ENCODE measurements at regions not wholly inside any gene's neighbourhood (a gene's known extent, or its start where the extent isn't known, plus 50 kb on each side); places are given as distances from the start of the nearest gene placed in this dataset.

DNA sequence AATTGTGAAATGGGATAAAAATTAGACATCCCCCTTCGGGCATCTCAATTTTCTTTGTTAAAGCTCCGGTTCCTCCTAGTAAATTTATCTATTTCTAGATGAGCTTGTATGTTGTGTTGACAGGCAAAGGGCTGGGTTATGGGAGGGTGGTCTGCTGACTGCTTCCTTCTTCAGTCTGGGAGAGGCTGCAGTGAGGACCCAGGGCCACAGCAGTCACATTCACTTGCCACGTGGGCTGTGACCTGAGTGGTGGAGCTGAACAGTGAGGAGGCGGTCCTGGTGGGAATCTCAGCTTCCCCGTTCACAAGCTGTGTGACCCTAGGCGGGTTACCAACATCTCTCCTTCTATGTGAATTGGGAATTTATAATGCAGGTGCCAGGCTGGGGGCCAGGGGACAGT is 57.5 kb upstream of the RXRA start:
- no peaks in the 10 kb centered on the region for H3K9me3 Mint-ChIP-seq
- POLR2A ChIA-PET = no interaction called here
- no peak overlapping the region for H3K27ac Mint-ChIP-seq

GRCh38 chr9:134271338-134272301 is 54.6 kb upstream of the RXRA start:
- H3K27me3 Mint-ChIP-seq = peaks cover 13% of the 10 kb centered on the region
- no peak overlapping the region for H3K4me3 Mint-ChIP-seq
- Histone ChIP-seq H3K27me3 (ENCODE audit: control insufficient read depth in 1 of 2, insufficient read depth in 2 of 2, low read length in 2 of 2) (peaks cover 4 to 5% of the 10 kb centered on the region in 2 experiments), H3K27ac (ENCODE audit: low read depth in 1 of 2, low read length in 2 of 2) (no peak overlapping the region), H3K4me1 (ENCODE audit: insufficient read depth, low read length) (peaks cover 3% of the 10 kb centered on the region), H3K36me3 (ENCODE audit: insufficient read depth, low read length) (no peaks in the 10 kb centered on the region), H3K4me3 (ENCODE audit: low read length) (no peak overlapping the region), H3K9me3 (ENCODE audit: control insufficient read depth in 1 of 2, insufficient read depth in 1 of 2, low read length in 2 of 2) (peaks cover 0 to 19% of the 10 kb centered on the region in 2 experiments)
- ATAC-seq (ENCODE audit: poor library complexity) (no peak), DNase-seq (no peak)
- intact Hi-C loops (cut with DNase I, micrococcal nuclease) = no loop called here
- H3K36me3 Mint-ChIP-seq (ENCODE audit: low read depth) = no peaks in the 10 kb centered on the region
- no peaks in the 10 kb centered on the region for H3K9me3 Mint-ChIP-seq
- no peak overlapping the region for H3K27ac Mint-ChIP-seq
- no peak for TF ChIP-seq CTCF (IDR thresholded peaks at IDR 0.05)
- no peaks in the 10 kb centered on the region for H3K4me1 Mint-ChIP-seq (ENCODE audit: low read depth)
- ChIA-PET CTCF (no interaction called here), POLR2A (no interaction called here)

More for the DNA sequence above, 57.5 kb upstream of the RXRA start:
- intact Hi-C loops (cut with DNase I, micrococcal nuclease) = no loop called here
- H3K4me3 Mint-ChIP-seq = no peak overlapping the region
- Histone ChIP-seq H3K27ac (ENCODE audit: low read depth in 1 of 2, low read length in 2 of 2) (no peak overlapping the region), H3K27me3 (ENCODE audit: control insufficient read depth in 1 of 2, insufficient read depth in 2 of 2, low read length in 2 of 2) (peaks cover 8 to 11% of the 10 kb centered on the region in 2 experiments), H3K4me1 (ENCODE audit: insufficient read depth, low read length) (peaks cover 3% of the 10 kb centered on the region), H3K36me3 (ENCODE audit: insufficient read depth, low read length) (no peaks in the 10 kb centered on the region), H3K4me3 (ENCODE audit: low read length) (no peak overlapping the region), H3K9me3 (ENCODE audit: control insufficient read depth in 1 of 2, insufficient read depth in 1 of 2, low read length in 2 of 2) (peaks cover 0 to 22% of the 10 kb centered on the region in 2 experiments)
- no peaks in the 10 kb centered on the region for H3K36me3 Mint-ChIP-seq (ENCODE audit: low read depth)
- ATAC-seq (ENCODE audit: poor library complexity) = no peak
- CTCF ChIA-PET = no interaction called here
- DNase-seq = no peak
- H3K27me3 Mint-ChIP-seq = peaks cover 26% of the 10 kb centered on the region
- TF ChIP-seq CTCF (IDR thresholded peaks at IDR 0.05) = no peak
- H3K4me1 Mint-ChIP-seq (ENCODE audit: low read depth) = no peaks in the 10 kb centered on the region

DNA sequence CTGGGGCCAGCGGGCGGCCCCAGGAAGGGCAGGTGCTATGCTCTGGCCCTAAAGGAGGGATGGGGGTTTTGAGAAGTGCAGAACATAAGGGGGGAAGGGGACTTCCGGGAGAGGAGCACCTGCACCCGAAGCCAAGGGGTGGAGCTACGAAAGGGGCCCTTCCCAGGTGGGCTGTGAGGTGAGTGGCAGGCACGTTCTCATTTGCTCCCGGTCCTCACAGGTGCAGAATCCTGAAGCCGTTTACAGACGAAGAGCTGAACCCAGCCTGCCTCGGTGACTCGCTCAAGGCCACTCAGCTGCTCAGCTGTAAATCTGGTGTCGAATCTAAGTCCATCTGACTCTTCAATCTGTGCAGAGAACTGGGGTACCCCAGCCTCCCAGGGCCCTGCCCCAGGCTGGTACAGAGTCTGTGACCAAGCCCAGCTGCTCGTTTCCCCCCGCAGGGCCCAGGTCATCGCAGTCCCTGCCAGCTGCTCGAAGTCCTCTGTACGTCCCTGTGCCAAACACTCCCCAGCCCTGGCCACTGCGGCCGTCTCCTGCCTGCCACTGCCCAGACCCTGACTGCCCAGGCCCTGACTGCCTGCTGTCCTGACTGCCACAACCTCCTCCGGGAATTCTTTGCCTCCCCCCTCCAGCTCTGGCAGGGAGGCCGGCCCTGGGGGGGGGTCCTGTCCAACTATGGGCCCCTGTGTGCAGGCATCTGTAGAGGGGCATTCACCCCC is 53.8 kb upstream of the RXRA start:
- no peak overlapping the region for H3K27ac Mint-ChIP-seq
- no peak for DNase-seq
- ChIA-PET CTCF (no interaction called here), POLR2A (no interaction called here)
- intact Hi-C loops (cut with DNase I, micrococcal nuclease) = no loop called here
- ATAC-seq (ENCODE audit: poor library complexity) = no peak
- Histone ChIP-seq H3K27ac (ENCODE audit: low read depth in 1 of 2, low read length in 2 of 2) (no peak overlapping the region), H3K4me3 (ENCODE audit: low read length) (no peak overlapping the region), H3K27me3 (ENCODE audit: control insufficient read depth in 1 of 2, insufficient read depth in 2 of 2, low read length in 2 of 2) (peaks cover 4 to 5% of the 10 kb centered on the region in 2 experiments), H3K4me1 (ENCODE audit: insufficient read depth, low read length) (peaks cover 3% of the 10 kb centered on the region), H3K9me3 (ENCODE audit: control insufficient read depth in 1 of 2, insufficient read depth in 1 of 2, low read length in 2 of 2) (peaks cover 0 to 23% of the 10 kb centered on the region in 2 experiments), H3K36me3 (ENCODE audit: insufficient read depth, low read length) (no peaks in the 10 kb centered on the region)
- H3K27me3 Mint-ChIP-seq = peaks cover 18% of the 10 kb centered on the region
- H3K4me3 Mint-ChIP-seq = no peak overlapping the region
- H3K9me3 Mint-ChIP-seq = no peaks in the 10 kb centered on the region
- TF ChIP-seq CTCF (IDR thresholded peaks at IDR 0.05) = no peak
- H3K36me3 Mint-ChIP-seq (ENCODE audit: low read depth) = no peaks in the 10 kb centered on the region
- H3K4me1 Mint-ChIP-seq (ENCODE audit: low read depth) = no peaks in the 10 kb centered on the region

All from CD4-positive, alpha-beta T cell (primary cell).